ENCODE measurements at regions not wholly inside any gene's neighbourhood (a gene's known extent, or its start where the extent isn't known, plus 50 kb on each side); places are given as distances from the start of the nearest gene placed in this dataset.

DNA sequence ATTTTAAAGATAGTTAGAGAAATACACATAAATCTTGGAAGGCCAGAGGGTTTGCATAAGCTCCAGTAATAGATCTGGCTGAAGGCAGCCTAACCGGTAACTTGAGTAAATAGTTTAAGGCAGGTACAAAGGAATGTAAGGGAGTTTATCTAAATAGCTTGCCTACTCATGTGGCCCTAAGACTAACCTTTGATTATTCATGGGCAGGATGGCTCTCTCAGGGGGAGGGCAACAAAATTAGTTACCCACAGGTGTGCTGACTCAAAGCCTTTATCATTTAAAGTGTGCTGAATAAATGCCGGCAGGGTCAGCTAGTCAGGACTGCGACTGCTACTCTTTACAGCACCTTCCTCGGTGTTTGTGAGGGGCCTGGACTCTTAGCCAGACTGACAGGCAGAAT is 761.3 kb upstream of the KIF2B start:
- TF ChIP-seq ZNF8 (CRISPR knock-in tag; IDR thresholded peaks at IDR 0.05): no peak
- TF ChIP-seq SNAI2 (CRISPR knock-in tag; IDR thresholded peaks at IDR 0.05): no peak
- TF ChIP-seq OSR1 (CRISPR knock-in tag; IDR thresholded peaks at IDR 0.05): no peak
- TF ChIP-seq, protein P1, sequence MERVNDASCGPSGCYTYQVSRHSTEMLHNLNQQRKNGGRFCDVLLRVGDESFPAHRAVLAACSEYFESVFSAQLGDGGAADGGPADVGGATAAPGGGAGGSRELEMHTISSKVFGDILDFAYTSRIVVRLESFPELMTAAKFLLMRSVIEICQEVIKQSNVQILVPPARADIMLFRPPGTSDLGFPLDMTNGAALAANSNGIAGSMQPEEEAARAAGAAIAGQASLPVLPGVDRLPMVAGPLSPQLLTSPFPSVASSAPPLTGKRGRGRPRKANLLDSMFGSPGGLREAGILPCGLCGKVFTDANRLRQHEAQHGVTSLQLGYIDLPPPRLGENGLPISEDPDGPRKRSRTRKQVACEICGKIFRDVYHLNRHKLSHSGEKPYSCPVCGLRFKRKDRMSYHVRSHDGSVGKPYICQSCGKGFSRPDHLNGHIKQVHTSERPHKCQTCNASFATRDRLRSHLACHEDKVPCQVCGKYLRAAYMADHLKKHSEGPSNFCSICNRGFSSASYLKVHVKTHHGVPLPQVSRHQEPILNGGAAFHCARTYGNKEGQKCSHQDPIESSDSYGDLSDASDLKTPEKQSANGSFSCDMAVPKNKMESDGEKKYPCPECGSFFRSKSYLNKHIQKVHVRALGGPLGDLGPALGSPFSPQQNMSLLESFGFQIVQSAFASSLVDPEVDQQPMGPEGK (CRISPR knock-in tag; IDR thresholded peaks at IDR 0.05; ENCODE audit: borderline replicate concordance): no peak
- no peak for TF ChIP-seq RARB (CRISPR knock-in tag; IDR thresholded peaks at IDR 0.05)
- TF ChIP-seq GLIS3 (CRISPR knock-in tag; IDR thresholded peaks at IDR 0.05): no peak
- TF ChIP-seq ZC3H10 (CRISPR knock-in tag; IDR thresholded peaks at IDR 0.05): no peak
- TF ChIP-seq, protein P2, sequence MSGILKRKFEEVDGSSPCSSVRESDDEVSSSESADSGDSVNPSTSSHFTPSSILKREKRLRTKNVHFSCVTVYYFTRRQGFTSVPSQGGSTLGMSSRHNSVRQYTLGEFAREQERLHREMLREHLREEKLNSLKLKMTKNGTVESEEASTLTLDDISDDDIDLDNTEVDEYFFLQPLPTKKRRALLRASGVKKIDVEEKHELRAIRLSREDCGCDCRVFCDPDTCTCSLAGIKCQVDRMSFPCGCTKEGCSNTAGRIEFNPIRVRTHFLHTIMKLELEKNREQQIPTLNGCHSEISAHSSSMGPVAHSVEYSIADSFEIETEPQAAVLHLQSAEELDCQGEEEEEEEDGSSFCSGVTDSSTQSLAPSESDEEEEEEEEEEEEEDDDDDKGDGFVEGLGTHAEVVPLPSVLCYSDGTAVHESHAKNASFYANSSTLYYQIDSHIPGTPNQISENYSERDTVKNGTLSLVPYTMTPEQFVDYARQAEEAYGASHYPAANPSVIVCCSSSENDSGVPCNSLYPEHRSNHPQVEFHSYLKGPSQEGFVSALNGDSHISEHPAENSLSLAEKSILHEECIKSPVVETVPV (CRISPR knock-in tag; IDR thresholded peaks at IDR 0.05): no peak
- no peak for TF ChIP-seq ESRRG (CRISPR knock-in tag; IDR thresholded peaks at IDR 0.05)
- no peak for TF ChIP-seq ZNF565 (CRISPR knock-in tag; conservative IDR thresholded peaks at IDR 0.05; ENCODE audit: low read depth)
- TF ChIP-seq BACH2 (CRISPR knock-in tag; IDR thresholded peaks at IDR 0.05; ENCODE audit: borderline replicate concordance): no peak
- TF ChIP-seq PPARA (CRISPR knock-in tag; IDR thresholded peaks at IDR 0.05; ENCODE audit: borderline replicate concordance): no peak

All from SK-N-SH treated with all-trans-retinoic acid at 6 μM for 48 hours (cell line).